WERI-Rb-1 (cell line): ENCODE measurements at regions not wholly inside any gene's neighbourhood (a gene's known extent, or its start where the extent isn't known, plus 50 kb on each side); places are given as distances from the start of the nearest gene placed in this dataset.

Experiments
- DNase-seq: peaks from one replicate; pipeline ENCODE4 v3.0.0-alpha.2; 2020
- H3K27ac ChIP-seq: fragments of 250-450 bp; sonication (Bioruptor Pico); 2 replicates; pipeline ENCODE4 v1.5.1; 2020; ENCODE audit warnings: mild to moderate bottlenecking, moderate library complexity
- H3K27me3 ChIP-seq: fragments of 250-450 bp; sonication (Bioruptor Pico); 2 replicates; pipeline ENCODE4 v1.5.1; 2021; ENCODE audit warnings: mild to moderate bottlenecking, low read depth, moderate library complexity; ENCODE audit not compliant: insufficient read depth, severe bottlenecking
- H3K36me3 ChIP-seq: fragments of 250-450 bp; sonication (Bioruptor Pico); 2 replicates; pipeline ENCODE4 v1.5.1; 2020; ENCODE audit warnings: mild to moderate bottlenecking, moderate library complexity
- H3K4me3 ChIP-seq: 2 replicates; pipeline ENCODE4 v1.5.1; 2011; ENCODE audit warnings: low read depth, mild to moderate bottlenecking, control low read depth, low read length
- H3K9me3 ChIP-seq: fragments of 250-450 bp; sonication (Bioruptor Pico); 2 replicates; pipeline ENCODE4 v1.5.1; 2021; ENCODE audit warnings: mild to moderate bottlenecking, moderate library complexity; ENCODE audit not compliant: severe bottlenecking
- TF ChIP-seq, protein P1 (sequence below): IDR thresholded peaks from 2 replicates; pipeline ENCODE4 v1.5.1; 2011; ENCODE audit warnings: low read depth, mild to moderate bottlenecking, control low read depth, inconsistent platforms, low read length

- TF ChIP-seq, protein P1, sequence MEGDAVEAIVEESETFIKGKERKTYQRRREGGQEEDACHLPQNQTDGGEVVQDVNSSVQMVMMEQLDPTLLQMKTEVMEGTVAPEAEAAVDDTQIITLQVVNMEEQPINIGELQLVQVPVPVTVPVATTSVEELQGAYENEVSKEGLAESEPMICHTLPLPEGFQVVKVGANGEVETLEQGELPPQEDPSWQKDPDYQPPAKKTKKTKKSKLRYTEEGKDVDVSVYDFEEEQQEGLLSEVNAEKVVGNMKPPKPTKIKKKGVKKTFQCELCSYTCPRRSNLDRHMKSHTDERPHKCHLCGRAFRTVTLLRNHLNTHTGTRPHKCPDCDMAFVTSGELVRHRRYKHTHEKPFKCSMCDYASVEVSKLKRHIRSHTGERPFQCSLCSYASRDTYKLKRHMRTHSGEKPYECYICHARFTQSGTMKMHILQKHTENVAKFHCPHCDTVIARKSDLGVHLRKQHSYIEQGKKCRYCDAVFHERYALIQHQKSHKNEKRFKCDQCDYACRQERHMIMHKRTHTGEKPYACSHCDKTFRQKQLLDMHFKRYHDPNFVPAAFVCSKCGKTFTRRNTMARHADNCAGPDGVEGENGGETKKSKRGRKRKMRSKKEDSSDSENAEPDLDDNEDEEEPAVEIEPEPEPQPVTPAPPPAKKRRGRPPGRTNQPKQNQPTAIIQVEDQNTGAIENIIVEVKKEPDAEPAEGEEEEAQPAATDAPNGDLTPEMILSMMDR, result no peak
- no peaks in the 10 kb centered on the region for H3K27me3 ChIP-seq
- H3K27ac ChIP-seq, result no peak overlapping the region
- DNase-seq, result no peak
- H3K4me3 ChIP-seq, result no peak overlapping the region
- H3K9me3 ChIP-seq, result no peaks in the 10 kb centered on the region
- no peaks in the 10 kb centered on the region for H3K36me3 ChIP-seq
Observed at GRCh38 chr11:109970516-109971183, 122.5 kb upstream of the ZC3H12C start.

GRCh38 chr11:109971184-109971523 is 122.0 kb upstream of the ZC3H12C start:
- Histone ChIP-seq H3K4me3 (no peak overlapping the region), H3K9me3 (no peaks in the 10 kb centered on the region), H3K36me3 (no peaks in the 10 kb centered on the region), H3K27ac (no peak overlapping the region), H3K27me3 (no peaks in the 10 kb centered on the region)
- TF ChIP-seq, protein P1, result no peak
- no peak for DNase-seq

DNA sequence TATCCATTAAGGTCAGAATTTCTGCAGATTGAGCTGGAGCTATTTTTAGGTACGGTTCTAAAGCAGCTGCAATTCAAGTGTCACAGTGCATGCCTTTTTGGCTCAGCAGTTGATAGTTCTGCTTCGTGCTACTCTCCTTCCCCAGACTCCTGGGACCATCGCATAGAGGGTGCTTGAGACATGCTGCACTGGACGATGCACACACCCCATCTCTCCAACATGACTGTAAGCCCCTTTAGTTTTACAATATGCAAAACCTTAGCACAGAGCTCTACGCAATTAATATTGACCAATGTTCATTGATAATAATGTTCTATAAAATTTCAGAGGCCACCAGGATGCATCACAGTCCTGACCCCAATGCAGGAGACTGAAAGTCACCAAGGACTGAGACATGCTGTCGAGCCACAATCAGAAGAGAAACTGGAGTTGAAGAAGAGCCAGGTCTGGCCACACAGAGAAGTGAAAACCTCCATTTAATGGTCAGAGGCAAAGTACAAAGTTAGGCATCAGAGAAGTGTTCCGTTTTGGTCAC is 120.9 kb upstream of the ZC3H12C start:
- Histone ChIP-seq H3K9me3 (no peaks in the 10 kb centered on the region), H3K4me3 (no peak overlapping the region), H3K27ac (no peak overlapping the region), H3K36me3 (no peaks in the 10 kb centered on the region), H3K27me3 (no peaks in the 10 kb centered on the region)
- TF ChIP-seq, protein P1, result no peak
- no peak for DNase-seq

DNA sequence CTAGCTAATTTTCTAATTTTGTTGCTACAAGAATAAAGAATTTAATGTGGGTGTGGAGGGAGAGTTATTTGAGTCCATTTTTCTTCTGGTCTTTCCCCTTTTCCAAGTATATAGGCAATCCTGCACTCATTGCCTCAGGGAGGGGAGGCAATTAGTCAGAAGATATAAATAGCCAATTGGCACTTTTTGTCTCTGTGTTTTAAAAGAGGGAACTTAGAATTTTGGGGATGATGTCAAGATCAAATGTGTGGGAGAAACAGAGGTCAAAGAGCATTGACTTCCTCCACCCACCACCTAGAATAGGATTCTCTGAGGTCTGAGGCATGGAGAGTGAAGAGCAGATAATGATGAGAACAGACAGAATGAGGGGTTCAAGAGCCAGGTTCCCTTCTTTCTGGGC is 120.3 kb upstream of the ZC3H12C start:
- DNase-seq, result no peak
- H3K4me3 ChIP-seq, result no peak overlapping the region
- no peaks in the 10 kb centered on the region for H3K27me3 ChIP-seq
- H3K9me3 ChIP-seq, result no peaks in the 10 kb centered on the region
- TF ChIP-seq, protein P1, result no peak
- H3K36me3 ChIP-seq, result no peaks in the 10 kb centered on the region
- H3K27ac ChIP-seq, result no peak overlapping the region

DNA sequence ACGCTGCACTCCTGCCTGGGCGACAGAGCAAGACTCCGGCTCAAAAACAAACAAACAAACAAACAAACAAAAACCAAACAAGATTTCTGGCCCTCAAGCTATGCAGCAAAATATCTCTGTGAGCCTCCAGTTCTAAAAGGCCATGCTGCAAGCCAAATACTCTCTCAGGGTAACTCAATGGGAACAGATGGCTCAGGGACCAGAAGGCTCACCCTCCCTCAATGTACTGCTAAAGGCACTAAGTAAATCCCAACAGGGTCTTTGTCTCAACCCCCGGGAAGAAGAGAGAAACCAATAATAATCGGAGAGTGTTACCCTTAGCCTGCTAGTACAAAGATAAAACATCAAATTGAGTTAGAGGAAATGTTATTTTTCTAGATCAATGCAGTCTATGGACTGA is 119.7 kb upstream of the ZC3H12C start:
- H3K36me3 ChIP-seq, result no peaks in the 10 kb centered on the region
- H3K4me3 ChIP-seq, result no peak overlapping the region
- TF ChIP-seq, protein P1, result no peak
- H3K27me3 ChIP-seq, result no peaks in the 10 kb centered on the region
- no peak overlapping the region for H3K27ac ChIP-seq
- DNase-seq, result peak; percentile 42
- no peaks in the 10 kb centered on the region for H3K9me3 ChIP-seq

DNA sequence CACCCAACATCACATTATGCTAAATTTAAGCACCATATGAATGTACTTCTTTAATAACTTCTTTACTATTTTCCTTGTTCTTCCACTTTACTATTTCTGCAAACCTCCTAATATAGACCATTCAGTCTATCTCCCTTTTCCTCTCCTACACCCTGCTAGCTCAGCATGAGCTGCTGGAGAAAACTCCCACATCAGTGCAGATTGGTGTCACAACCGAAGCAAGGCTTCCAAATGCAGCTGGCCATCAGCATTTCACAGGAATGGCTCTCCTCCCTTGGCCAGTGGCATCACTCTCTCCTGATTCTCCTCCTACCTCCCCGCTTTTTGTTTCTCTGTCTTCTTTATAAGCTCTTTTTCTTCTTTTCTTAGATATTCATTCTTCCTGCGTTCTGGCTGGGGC is 118.7 kb upstream of the ZC3H12C start:
- Histone ChIP-seq H3K27me3 (no peaks in the 10 kb centered on the region), H3K27ac (no peak overlapping the region), H3K9me3 (no peaks in the 10 kb centered on the region), H3K36me3 (no peaks in the 10 kb centered on the region), H3K4me3 (no peak overlapping the region)
- TF ChIP-seq, protein P1, result no peak
- no peak for DNase-seq
